ENCODE measurements at regions not wholly inside any gene's neighbourhood (a gene's known extent, or its start where the extent isn't known, plus 50 kb on each side); places are given as distances from the start of the nearest gene placed in this dataset.

DNA sequence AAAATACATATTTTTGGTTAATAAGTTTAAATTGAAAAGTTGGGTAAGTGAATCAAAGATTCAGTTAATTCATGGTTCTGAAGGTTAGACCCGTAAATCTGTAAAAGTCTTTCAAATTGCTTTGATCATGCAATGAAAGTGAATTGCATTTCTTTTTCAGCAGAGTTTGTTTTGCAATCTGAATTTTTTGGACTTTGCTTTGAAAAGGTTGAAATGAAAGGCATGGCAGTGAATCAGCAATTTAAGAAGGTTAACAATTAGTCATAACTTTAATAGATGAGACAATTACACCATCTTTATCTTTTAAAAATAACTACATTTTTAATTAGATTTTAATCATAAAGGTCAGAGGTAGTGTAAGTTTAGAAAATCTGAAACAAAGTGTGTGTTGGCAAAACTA, 310.9 kb upstream of the KCNJ16 start:
- in situ Hi-C loops (cut with HindIII; ENCODE audit: low pct_unique_long_range_greater_than_20kb, low sequenced_read_pairs), result no loop called here
- no peak for TF ChIP-seq JUND (IDR thresholded peaks at IDR 0.05; ENCODE audit: low read depth)
- no peak for DNase-seq (ENCODE audit: low read depth in 1 of 2, low spot score in 1 of 2)

GRCh38 chr17:69769050-69769449, 306.0 kb upstream of the KCNJ16 start:
- in situ Hi-C loops (cut with HindIII; ENCODE audit: low pct_unique_long_range_greater_than_20kb, low sequenced_read_pairs), result no loop called here
- no peak for DNase-seq (ENCODE audit: low read depth in 1 of 2, low spot score in 1 of 2)

DNA sequence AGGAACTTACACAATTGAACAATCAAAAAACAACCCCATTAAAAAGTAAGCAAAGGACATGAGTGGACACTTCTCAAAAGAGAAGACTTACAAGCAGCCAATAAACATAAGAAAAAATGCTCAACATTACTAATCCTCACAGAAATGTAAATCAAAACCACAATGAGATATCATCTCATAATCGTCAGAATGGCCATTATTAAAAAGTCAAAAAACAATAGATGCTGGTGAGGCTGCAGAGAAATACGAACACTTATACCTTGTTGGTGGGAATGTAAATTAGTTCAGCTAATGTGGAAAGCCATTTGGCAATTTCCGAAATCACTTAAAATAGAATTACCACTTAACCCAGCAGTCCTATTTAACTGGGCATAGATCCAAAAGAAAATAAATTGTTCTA, 301.9 kb upstream of the KCNJ16 start:
- in situ Hi-C loops (cut with HindIII; ENCODE audit: low pct_unique_long_range_greater_than_20kb, low sequenced_read_pairs), result no loop called here
- DNase-seq (ENCODE audit: low read depth in 1 of 2, low spot score in 1 of 2), result no peak
- no peak for TF ChIP-seq JUND (IDR thresholded peaks at IDR 0.05; ENCODE audit: low read depth)

More at GRCh38 chr17:69769050-69769449, 306.0 kb upstream of the KCNJ16 start:
- TF ChIP-seq JUND (IDR thresholded peaks at IDR 0.05; ENCODE audit: low read depth), result no peak

GRCh38 chr17:69779378-69780214, 295.4 kb upstream of the KCNJ16 start:
- TF ChIP-seq JUND (IDR thresholded peaks at IDR 0.05; ENCODE audit: low read depth), result no peak
- in situ Hi-C loops (cut with HindIII; ENCODE audit: low pct_unique_long_range_greater_than_20kb, low sequenced_read_pairs), result no loop called here
- DNase-seq (ENCODE audit: low read depth in 1 of 2, low spot score in 1 of 2), result no peak

- DNase-seq (ENCODE audit: low read depth in 1 of 2, low spot score in 1 of 2), result no peak
- in situ Hi-C loops (cut with HindIII; ENCODE audit: low pct_unique_long_range_greater_than_20kb, low sequenced_read_pairs), result no loop called here
- TF ChIP-seq JUND (IDR thresholded peaks at IDR 0.05; ENCODE audit: low read depth), result no peak
These were observed 291.2 kb upstream of the KCNJ16 start for GRCh38 chr17:69783865-69784264.

- in situ Hi-C loops (cut with HindIII; ENCODE audit: low pct_unique_long_range_greater_than_20kb, low sequenced_read_pairs), result no loop called here
- TF ChIP-seq JUND (IDR thresholded peaks at IDR 0.05; ENCODE audit: low read depth), result no peak
- no peak for DNase-seq (ENCODE audit: low read depth in 1 of 2, low spot score in 1 of 2)
These were observed 286.1 kb upstream of the KCNJ16 start for GRCh38 chr17:69788957-69789356.

DNA sequence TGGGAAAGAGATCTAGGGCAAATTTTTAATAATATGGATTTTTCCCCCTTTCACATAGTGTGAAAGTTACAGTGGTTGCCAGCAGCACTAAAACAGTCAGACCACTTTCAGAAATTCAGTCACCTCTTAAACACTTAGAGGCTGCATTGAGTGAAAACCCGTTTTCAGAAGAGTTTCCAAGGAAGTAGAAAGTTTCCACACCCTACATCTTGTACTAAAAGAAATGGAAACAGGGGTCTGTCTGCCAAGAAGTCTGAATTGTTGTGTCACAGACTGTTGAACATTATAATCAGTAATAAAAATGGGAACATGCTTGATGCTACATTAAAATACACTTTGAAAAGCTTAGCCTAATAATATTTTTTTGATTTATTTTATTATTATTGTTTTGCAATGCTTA, 278.9 kb upstream of the KCNJ16 start:
- no peak for TF ChIP-seq JUND (IDR thresholded peaks at IDR 0.05; ENCODE audit: low read depth)
- no peak for DNase-seq (ENCODE audit: low read depth in 1 of 2, low spot score in 1 of 2)
- in situ Hi-C loops (cut with HindIII; ENCODE audit: low pct_unique_long_range_greater_than_20kb, low sequenced_read_pairs), result no loop called here

DNA sequence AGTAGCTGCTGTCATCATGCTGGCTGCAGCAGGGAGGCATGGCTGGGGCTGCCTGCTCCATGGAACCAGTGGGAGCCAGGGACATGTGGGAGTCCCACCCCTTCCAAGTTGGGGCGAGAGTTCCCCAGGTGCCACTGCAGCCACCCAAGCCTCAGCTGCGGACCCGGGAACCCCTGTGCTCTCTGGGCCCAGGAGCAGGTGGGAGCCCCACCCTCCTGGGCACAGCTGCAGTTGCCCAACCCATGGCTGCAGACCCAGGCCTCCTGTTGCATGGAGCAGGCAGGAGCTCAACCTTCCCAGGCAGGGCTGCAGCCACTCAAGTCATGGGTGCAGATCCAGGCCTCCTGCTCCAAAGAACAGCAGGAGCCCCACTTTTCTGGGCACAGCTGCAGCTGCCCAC, 274.2 kb upstream of the KCNJ16 start:
- no peak for TF ChIP-seq JUND (IDR thresholded peaks at IDR 0.05; ENCODE audit: low read depth)

GRCh38 chr17:69801368-69801767, 273.7 kb upstream of the KCNJ16 start:
- in situ Hi-C loops (cut with HindIII; ENCODE audit: low pct_unique_long_range_greater_than_20kb, low sequenced_read_pairs), result no loop called here
- TF ChIP-seq JUND (IDR thresholded peaks at IDR 0.05; ENCODE audit: low read depth), result no peak

More for the DNA sequence above, 274.2 kb upstream of the KCNJ16 start:
- no peak for DNase-seq (ENCODE audit: low read depth in 1 of 2, low spot score in 1 of 2)
- in situ Hi-C loops (cut with HindIII; ENCODE audit: low pct_unique_long_range_greater_than_20kb, low sequenced_read_pairs), result no loop called here

DNA sequence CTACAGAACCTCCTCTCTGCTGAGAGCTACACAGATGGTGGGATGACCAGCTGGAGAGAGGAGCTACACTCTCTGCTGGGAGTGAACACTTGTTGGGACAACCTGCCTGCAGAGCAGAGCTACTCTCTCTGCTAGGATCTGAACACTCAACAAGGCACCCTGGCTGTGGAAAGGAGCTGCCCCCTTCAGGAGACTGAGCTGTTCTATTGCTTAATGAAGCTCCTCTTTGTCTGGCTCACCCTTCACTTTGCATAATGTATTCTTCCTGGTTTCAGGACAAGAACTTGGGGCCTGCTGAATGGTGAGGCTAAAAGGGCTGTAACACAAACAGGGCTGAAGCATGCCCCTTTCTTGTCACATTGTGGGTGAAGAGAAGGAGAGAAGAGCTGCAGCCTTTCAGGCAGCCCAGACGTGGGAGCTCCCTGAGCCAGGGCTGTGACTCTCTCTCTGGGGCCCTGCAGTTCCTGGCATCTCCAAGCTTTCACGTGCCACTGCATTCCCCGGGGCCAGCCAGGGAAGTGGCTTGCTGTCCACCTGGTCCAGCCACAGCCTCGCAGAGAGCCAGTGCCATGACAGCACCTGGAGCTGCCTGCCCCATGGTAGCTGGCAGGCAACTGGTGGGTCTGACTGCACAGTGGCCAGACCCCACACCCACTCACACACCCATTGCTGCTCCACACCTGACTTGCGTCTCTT, 272.8 kb upstream of the KCNJ16 start:
- DNase-seq (ENCODE audit: low read depth in 1 of 2, low spot score in 1 of 2), result no peak
- in situ Hi-C loops (cut with HindIII; ENCODE audit: low pct_unique_long_range_greater_than_20kb, low sequenced_read_pairs), result no loop called here
- TF ChIP-seq JUND (IDR thresholded peaks at IDR 0.05; ENCODE audit: low read depth), result no peak

More at GRCh38 chr17:69801368-69801767, 273.7 kb upstream of the KCNJ16 start:
- DNase-seq (ENCODE audit: low read depth in 1 of 2, low spot score in 1 of 2), result no peak

DNA sequence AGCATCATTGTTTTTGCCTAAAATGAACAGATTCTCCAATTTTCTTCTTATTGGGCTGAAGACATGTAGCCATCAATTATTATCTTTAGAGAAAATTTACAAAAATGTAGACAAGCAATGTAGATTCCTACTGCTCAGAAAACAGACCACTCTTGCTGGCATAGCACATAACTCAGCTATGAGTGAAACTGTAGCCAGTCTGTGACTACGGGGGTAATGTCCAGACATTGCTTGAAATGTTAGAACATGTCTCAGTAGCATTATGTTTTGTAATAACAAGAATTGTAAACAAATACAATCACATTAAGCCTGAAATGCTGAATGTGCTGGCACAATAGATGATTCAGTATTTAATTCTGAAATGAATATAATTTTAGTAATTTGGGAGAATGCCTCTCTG, 265.7 kb upstream of the KCNJ16 start:
- TF ChIP-seq JUND (IDR thresholded peaks at IDR 0.05; ENCODE audit: low read depth), result no peak
- no peak for DNase-seq (ENCODE audit: low read depth in 1 of 2, low spot score in 1 of 2)
- in situ Hi-C loops (cut with HindIII; ENCODE audit: low pct_unique_long_range_greater_than_20kb, low sequenced_read_pairs), result no loop called here

DNA sequence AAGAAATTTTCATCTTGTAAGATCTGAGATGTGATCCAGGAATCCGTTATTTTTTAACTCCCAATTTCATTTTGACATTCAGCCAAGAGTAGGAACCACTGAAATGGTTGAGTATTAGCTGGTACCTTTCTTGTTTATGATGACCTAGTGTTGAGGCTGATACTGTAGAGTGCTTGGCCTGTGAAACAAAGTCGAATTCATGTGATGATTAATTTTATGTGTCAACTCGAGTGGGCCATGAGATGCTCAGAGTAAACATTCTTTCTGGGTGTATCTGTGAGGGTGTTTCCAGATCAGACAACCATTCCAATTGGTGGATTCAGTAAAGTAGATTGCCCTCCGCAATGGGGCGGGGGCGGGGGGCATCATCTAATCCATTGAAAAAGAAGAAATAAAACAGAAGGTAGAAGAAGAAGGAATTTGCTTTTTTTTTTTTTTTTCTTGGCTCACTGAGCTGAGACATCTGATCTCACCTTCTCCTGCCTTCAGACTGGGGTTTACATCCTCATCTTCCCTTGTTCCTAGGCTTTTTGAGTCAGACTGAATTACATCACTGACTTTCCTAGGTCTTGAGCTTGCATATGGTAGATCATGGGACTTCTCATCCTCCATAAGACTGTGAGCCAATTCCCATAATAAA, 264.6 kb upstream of the KCNJ16 start:
- no peak for TF ChIP-seq JUND (IDR thresholded peaks at IDR 0.05; ENCODE audit: low read depth)
- in situ Hi-C loops (cut with HindIII; ENCODE audit: low pct_unique_long_range_greater_than_20kb, low sequenced_read_pairs), result no loop called here
- no peak for DNase-seq (ENCODE audit: low read depth in 1 of 2, low spot score in 1 of 2)
